ENCODE measurements at regions not wholly inside any gene's neighbourhood (a gene's known extent, or its start where the extent isn't known, plus 50 kb on each side); places are given as distances from the start of the nearest gene placed in this dataset.

- no peak overlapping the region for H3K27ac ChIP-seq
- H3K36me3 ChIP-seq = no peaks in the 10 kb centered on the region
- H3K4me3 ChIP-seq (ENCODE audit: low read depth in 1 of 2, low read length in 1 of 2) = no peak overlapping the region
- TF ChIP-seq CTCF (IDR thresholded peaks at IDR 0.05) = no peak
- no peaks in the 10 kb centered on the region for H3K27me3 ChIP-seq
- H3K4me1 ChIP-seq (ENCODE audit: control insufficient read depth in 1 of 2, insufficient read depth in 1 of 2, low read depth in 1 of 2, low read length in 1 of 2) = no peaks in the 10 kb centered on the region
- no peaks in the 10 kb centered on the region for H3K9me3 ChIP-seq
Measured at GRCh38 chr20:11445161-11445560, 472.5 kb upstream of the BTBD3 start.

- H3K27me3 ChIP-seq = no peaks in the 10 kb centered on the region
- no peak overlapping the region for H3K4me3 ChIP-seq (ENCODE audit: low read depth in 1 of 2, low read length in 1 of 2)
- H3K27ac ChIP-seq = no peak overlapping the region
- no peaks in the 10 kb centered on the region for H3K9me3 ChIP-seq
- H3K36me3 ChIP-seq = no peaks in the 10 kb centered on the region
- no peak for TF ChIP-seq CTCF (IDR thresholded peaks at IDR 0.05)
- no peaks in the 10 kb centered on the region for H3K4me1 ChIP-seq (ENCODE audit: control insufficient read depth in 1 of 2, insufficient read depth in 1 of 2, low read depth in 1 of 2, low read length in 1 of 2)
Measured at GRCh38 chr20:11445891-11446290, 471.8 kb upstream of the BTBD3 start.

- Histone ChIP-seq H3K9me3 (no peaks in the 10 kb centered on the region), H3K27me3 (no peaks in the 10 kb centered on the region), H3K4me1 (ENCODE audit: control insufficient read depth in 1 of 2, insufficient read depth in 1 of 2, low read depth in 1 of 2, low read length in 1 of 2) (peaks cover 0 to 6% of the 10 kb centered on the region in 2 experiments), H3K27ac (no peak overlapping the region), H3K4me3 (ENCODE audit: low read depth in 1 of 2, low read length in 1 of 2) (no peak overlapping the region), H3K36me3 (no peaks in the 10 kb centered on the region)
- no peak for TF ChIP-seq CTCF (IDR thresholded peaks at IDR 0.05)
Measured at GRCh38 chr20:11447371-11448100, 470.2 kb upstream of the BTBD3 start.

GRCh38 chr20:11448554-11448953 lies 469.1 kb upstream of the BTBD3 start:
- no peak for TF ChIP-seq CTCF (IDR thresholded peaks at IDR 0.05)
- Histone ChIP-seq H3K27ac (no peak overlapping the region), H3K36me3 (no peaks in the 10 kb centered on the region), H3K27me3 (no peaks in the 10 kb centered on the region), H3K4me1 (ENCODE audit: control insufficient read depth in 1 of 2, insufficient read depth in 1 of 2, low read depth in 1 of 2, low read length in 1 of 2) (peaks cover 0 to 6% of the 10 kb centered on the region in 2 experiments), H3K9me3 (no peaks in the 10 kb centered on the region), H3K4me3 (ENCODE audit: low read depth in 1 of 2, low read length in 1 of 2) (no peak overlapping the region)

GRCh38 chr20:11451793-11452291 lies 465.9 kb upstream of the BTBD3 start:
- Histone ChIP-seq H3K9me3 (no peaks in the 10 kb centered on the region), H3K4me1 (ENCODE audit: control insufficient read depth in 1 of 2, insufficient read depth in 1 of 2, low read depth in 1 of 2, low read length in 1 of 2) (peaks cover 0 to 6% of the 10 kb centered on the region in 2 experiments), H3K4me3 (ENCODE audit: low read depth in 1 of 2, low read length in 1 of 2) (no peak overlapping the region), H3K27ac (no peak overlapping the region), H3K27me3 (no peaks in the 10 kb centered on the region), H3K36me3 (no peaks in the 10 kb centered on the region)
- TF ChIP-seq CTCF (IDR thresholded peaks at IDR 0.05) = no peak
